MM.1S (cell line): ENCODE measurements at regions not wholly inside any gene's neighbourhood (a gene's known extent, or its start where the extent isn't known, plus 50 kb on each side); places are given as distances from the start of the nearest gene placed in this dataset.

Source experiments
- DNase-seq: peaks from one replicate; pipeline ENCODE4 v3.0.0-alpha.2; 2015
- H2AFZ ChIP-seq: fragments of 300-600 bp; sonication (generic); 2 replicates; pipeline ENCODE4 v1.6.0; 2016; ENCODE audit warnings: antibody characterized with exemption, low read length
- H3F3A ChIP-seq: fragments of 300-600 bp; sonication (generic); 2 replicates; pipeline ENCODE4 v1.6.1; 2016; ENCODE audit warnings: mild to moderate bottlenecking, antibody characterized with exemption, low read length, moderate library complexity, mixed read lengths; ENCODE audit not compliant: insufficient read depth
- H3K27ac ChIP-seq: fragments of 300-600 bp; sonication (generic); 2 replicates; pipeline ENCODE4 v1.5.1; 2016; ENCODE audit warnings: mild to moderate bottlenecking, low read length
- H3K27me3 ChIP-seq: fragments of 300-600 bp; sonication (generic); replicated peaks from 2 replicates; pipeline ENCODE4 v1.6.0; 2016; ENCODE audit warnings: low read length; ENCODE audit not compliant: insufficient read depth
- H3K36me3 ChIP-seq: fragments of 300-600 bp; sonication (generic); replicated peaks from 2 replicates; pipeline ENCODE4 v1.6.1; 2016; ENCODE audit warnings: mild to moderate bottlenecking, low read length, mixed read lengths; ENCODE audit not compliant: insufficient read depth
- H3K4me1 ChIP-seq: fragments of 300-600 bp; sonication (generic); 2 replicates; pipeline ENCODE4 v1.6.1; 2016; ENCODE audit warnings: low read length, mixed read lengths
- H3K4me2 ChIP-seq: fragments of 300-600 bp; sonication (generic); 2 replicates; pipeline ENCODE4 v1.6.0; 2016; ENCODE audit warnings: low read depth, low read length
- H3K4me3 ChIP-seq: fragments of 300-600 bp; sonication (generic); 2 replicates; pipeline ENCODE4 v1.5.1; 2016; ENCODE audit warnings: low read length, mixed read lengths
- H3K79me2 ChIP-seq: fragments of 300-600 bp; sonication (generic); 2 replicates; pipeline ENCODE4 v1.6.1; 2016; ENCODE audit warnings: mixed run types, low read length, mixed read lengths
- H3K9ac ChIP-seq: fragments of 300-600 bp; sonication (generic); 2 replicates; pipeline ENCODE4 v1.6.1; 2016; ENCODE audit warnings: low read length, mixed read lengths
- H3K9me2 ChIP-seq: fragments of 300-600 bp; sonication (generic); replicated peaks from 2 replicates; pipeline ENCODE4 v1.6.1; 2016; ENCODE audit warnings: mild to moderate bottlenecking, low read length, mixed read lengths; ENCODE audit not compliant: insufficient read depth
- H3K9me3 ChIP-seq: fragments of 300-600 bp; sonication (generic); replicated peaks from 2 replicates; pipeline ENCODE4 v1.6.1; 2016; ENCODE audit warnings: mild to moderate bottlenecking, low read length, mixed read lengths; ENCODE audit not compliant: insufficient read depth
- H4K20me1 ChIP-seq: fragments of 300-600 bp; sonication (generic); 2 replicates; pipeline ENCODE4 v1.6.1; 2016; ENCODE audit warnings: mild to moderate bottlenecking, low read length, moderate library complexity, mixed read lengths; ENCODE audit not compliant: insufficient read depth
- CTCF ChIP-seq: fragments of 300-600 bp; sonication (generic); IDR thresholded peaks from 2 replicates; pipeline ENCODE4 v1.5.1; 2016; ENCODE audit warnings: antibody characterized with exemption, low read length, mixed read lengths
- EZH2 ChIP-seq: fragments of 300-600 bp; sonication (generic); optimal IDR thresholded peaks from 2 replicates; pipeline ENCODE3; 2017; ENCODE audit warnings: low read depth, mild to moderate bottlenecking, antibody characterized with exemption, low read length, mixed read lengths
- EZH2phosphoT487 ChIP-seq: fragments of 300-600 bp; sonication (generic); IDR thresholded peaks from 2 replicates; pipeline ENCODE4 v1.6.1; 2018; ENCODE audit warnings: antibody characterized with exemption, low read length

GRCh38 chr20:11976966-11977365 is 59.3 kb downstream of the BTBD3 start:
- H3K36me3 ChIP-seq = no peaks in the 10 kb centered on the region
- H3K4me3 ChIP-seq = no peak overlapping the region
- H3K4me1 ChIP-seq = peaks cover 47% of the 10 kb centered on the region
- no peak for DNase-seq
- no peaks in the 10 kb centered on the region for H4K20me1 ChIP-seq
- no peaks in the 10 kb centered on the region for H3K9me3 ChIP-seq
- no peak overlapping the region for H2AFZ ChIP-seq
- H3K9me2 ChIP-seq = no peaks in the 10 kb centered on the region
- TF ChIP-seq CTCF (no peak), EZH2phosphoT487 (no peak), EZH2 (no peak)
- peaks cover 29% of the 10 kb centered on the region for H3F3A ChIP-seq
- no peak overlapping the region for H3K27ac ChIP-seq
- no peak overlapping the region for H3K4me2 ChIP-seq
- H3K9ac ChIP-seq = no peak overlapping the region
- H3K27me3 ChIP-seq = no peaks in the 10 kb centered on the region
- H3K79me2 ChIP-seq = no peaks in the 10 kb centered on the region

- Histone ChIP-seq H2AFZ (peak overlapping the region; percentile 34), H3K4me2 (peak overlapping the region; percentile 75; the same call in 1 of the 2 replicates), H3K36me3 (no peaks in the 10 kb centered on the region), H3K4me3 (no peak overlapping the region), H3K4me1 (peaks cover 42% of the 10 kb centered on the region), H3K27me3 (no peaks in the 10 kb centered on the region), H4K20me1 (no peaks in the 10 kb centered on the region), H3K9me2 (no peaks in the 10 kb centered on the region), H3F3A (peaks cover 29% of the 10 kb centered on the region), H3K9ac (peak overlapping the region; percentile 56; the same call in 1 of the 2 replicates), H3K79me2 (no peaks in the 10 kb centered on the region), H3K9me3 (no peaks in the 10 kb centered on the region), H3K27ac (peak overlapping the region; percentile 93)
- TF ChIP-seq CTCF (no peak), EZH2 (no peak)
- no peak for DNase-seq
Measured at GRCh38 chr20:11978496-11978895, 60.8 kb downstream of the BTBD3 start.

- Histone ChIP-seq H2AFZ (peak overlapping the region; percentile 34), H3K4me2 (peak overlapping the region; percentile 75), H3F3A (peaks cover 29% of the 10 kb centered on the region)
Measured at GRCh38 chr20:11979306-11979990, 61.8 kb downstream of the BTBD3 start.

More at GRCh38 chr20:11979306-11979990, 61.8 kb downstream of the BTBD3 start:
- TF ChIP-seq EZH2 (no peak), EZH2phosphoT487 (no peak), CTCF (no peak)
- peaks cover 36% of the 10 kb centered on the region for H3K4me1 ChIP-seq
- peak; percentile 85 for DNase-seq
- no peaks in the 10 kb centered on the region for H3K36me3 ChIP-seq
- H3K27me3 ChIP-seq = no peaks in the 10 kb centered on the region
- no peaks in the 10 kb centered on the region for H3K9me3 ChIP-seq
- no peaks in the 10 kb centered on the region for H3K9me2 ChIP-seq
- H3K27ac ChIP-seq = peak overlapping the region; percentile 93
- H3K4me3 ChIP-seq = peak overlapping the region; percentile 27
- H3K79me2 ChIP-seq = no peaks in the 10 kb centered on the region
- H4K20me1 ChIP-seq = no peaks in the 10 kb centered on the region
- H3K9ac ChIP-seq = peak overlapping the region; percentile 56
